D721Med (cell line): ENCODE measurements at regions not wholly inside any gene's neighbourhood (a gene's known extent, or its start where the extent isn't known, plus 50 kb on each side); places are given as distances from the start of the nearest gene placed in this dataset.

Experiments used
- DNase-seq: peaks from one replicate; pipeline ENCODE4 v3.0.0; 2011; ENCODE audit warnings: low spot score; ENCODE audit not compliant: insufficient read length
- FAIRE-seq: peaks from 2 replicates; lab custom pipeline; 2011; peaks lifted over from hg19 to GRCh38; lab: Jason Lieb, UNC
- TF ChIP-seq, protein P1 (sequence below): IDR thresholded peaks from 2 replicates; pipeline ENCODE4 v1.5.1; 2012; ENCODE audit warnings: mild to moderate bottlenecking, control low read depth; ENCODE audit not compliant: insufficient read depth; ENCODE audit errors: missing control alignments

DNA sequence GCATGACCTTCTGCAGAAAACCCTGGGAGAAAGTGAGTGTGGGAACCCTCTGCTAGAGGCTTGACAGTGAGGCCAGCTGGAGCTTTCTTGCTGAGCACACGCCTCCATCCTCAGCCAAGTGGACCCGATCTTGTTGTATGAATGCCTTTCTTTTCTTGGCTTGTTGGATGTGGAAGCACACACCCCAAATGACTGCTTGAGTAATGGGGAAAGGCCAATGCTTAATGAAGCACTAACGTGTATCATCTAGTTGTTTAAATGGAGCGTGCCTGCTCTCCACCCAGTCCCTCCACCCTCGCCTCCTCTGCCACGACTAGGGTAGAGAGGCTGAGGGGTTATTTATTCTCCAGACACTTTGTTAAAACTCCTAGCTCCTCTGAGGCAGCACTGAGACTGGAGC lies 54.3 kb upstream of the IKBKE start:
- FAIRE-seq, result no peak
- DNase-seq, result no peak
- TF ChIP-seq, protein P1, sequence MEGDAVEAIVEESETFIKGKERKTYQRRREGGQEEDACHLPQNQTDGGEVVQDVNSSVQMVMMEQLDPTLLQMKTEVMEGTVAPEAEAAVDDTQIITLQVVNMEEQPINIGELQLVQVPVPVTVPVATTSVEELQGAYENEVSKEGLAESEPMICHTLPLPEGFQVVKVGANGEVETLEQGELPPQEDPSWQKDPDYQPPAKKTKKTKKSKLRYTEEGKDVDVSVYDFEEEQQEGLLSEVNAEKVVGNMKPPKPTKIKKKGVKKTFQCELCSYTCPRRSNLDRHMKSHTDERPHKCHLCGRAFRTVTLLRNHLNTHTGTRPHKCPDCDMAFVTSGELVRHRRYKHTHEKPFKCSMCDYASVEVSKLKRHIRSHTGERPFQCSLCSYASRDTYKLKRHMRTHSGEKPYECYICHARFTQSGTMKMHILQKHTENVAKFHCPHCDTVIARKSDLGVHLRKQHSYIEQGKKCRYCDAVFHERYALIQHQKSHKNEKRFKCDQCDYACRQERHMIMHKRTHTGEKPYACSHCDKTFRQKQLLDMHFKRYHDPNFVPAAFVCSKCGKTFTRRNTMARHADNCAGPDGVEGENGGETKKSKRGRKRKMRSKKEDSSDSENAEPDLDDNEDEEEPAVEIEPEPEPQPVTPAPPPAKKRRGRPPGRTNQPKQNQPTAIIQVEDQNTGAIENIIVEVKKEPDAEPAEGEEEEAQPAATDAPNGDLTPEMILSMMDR, result no peak

DNA sequence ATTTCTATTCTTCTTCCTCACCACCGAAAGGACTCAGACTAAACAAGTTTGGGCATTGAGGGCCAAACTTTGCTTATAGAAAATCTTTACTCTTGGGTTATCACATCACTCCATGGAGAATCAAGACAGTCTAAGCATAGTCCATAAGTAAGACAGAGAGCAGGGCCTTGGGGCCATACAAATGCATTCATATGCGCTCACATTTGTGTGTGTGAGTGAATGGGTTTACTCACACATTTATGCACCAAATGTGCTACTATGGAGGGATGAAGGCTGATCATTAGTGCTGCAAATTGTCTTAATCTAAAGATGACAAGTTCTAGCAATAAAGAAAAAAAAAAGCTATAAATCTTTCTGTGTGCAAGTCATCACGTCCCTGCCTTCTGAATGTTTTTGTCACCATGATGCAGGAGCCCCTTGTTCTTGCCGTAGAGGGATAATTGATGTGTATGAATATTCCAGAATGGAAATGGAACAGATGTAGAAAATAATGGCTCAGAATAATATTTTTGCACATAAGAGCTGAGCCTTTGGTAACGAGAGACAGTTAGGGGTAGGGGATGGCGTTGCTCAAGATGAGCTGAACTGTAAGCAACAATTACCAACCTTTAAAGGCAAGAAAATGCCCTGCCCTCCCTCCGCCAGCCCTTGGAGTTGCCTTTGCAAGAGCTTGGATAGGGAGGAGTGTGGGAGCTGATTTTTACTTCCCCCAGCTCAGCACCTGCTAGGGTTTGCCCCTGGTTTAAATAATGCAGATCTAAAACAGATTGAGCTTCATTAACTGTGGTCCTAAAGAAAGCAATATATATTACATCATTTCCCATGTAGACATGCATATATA lies 52.3 kb upstream of the IKBKE start:
- TF ChIP-seq, protein P1, result no peak
- FAIRE-seq, result no peak
- DNase-seq, result no peak

GRCh38 chr1:206419250-206419649 lies 51.0 kb upstream of the IKBKE start:
- FAIRE-seq (no peak), DNase-seq (no peak)

GRCh38 chr1:206419783-206420182 lies 50.5 kb upstream of the IKBKE start:
- FAIRE-seq, result no peak
- no peak for DNase-seq
- TF ChIP-seq, protein P1, result no peak

More at GRCh38 chr1:206419250-206419649, 51.0 kb upstream of the IKBKE start:
- TF ChIP-seq, protein P1, result no peak

- DNase-seq, result no peak
- FAIRE-seq, result no peak
- TF ChIP-seq, protein P1, result no peak
Measured at GRCh38 chr1:206420471-206420870, 49.8 kb upstream of the IKBKE start.
